Femur (tissue), 1 donor: ENCODE measurements at regions not wholly inside any gene's neighbourhood (a gene's known extent, or its start where the extent isn't known, plus 50 kb on each side); places are given as distances from the start of the nearest gene placed in this dataset.
A peak's percentile ranks its signal among the peaks of the same experiment; 100 is the strongest.

ENCODE experiments used
- DNase-seq: peaks from one replicate; pipeline ENCODE4 v3.0.0-alpha.2; 2017

DNA sequence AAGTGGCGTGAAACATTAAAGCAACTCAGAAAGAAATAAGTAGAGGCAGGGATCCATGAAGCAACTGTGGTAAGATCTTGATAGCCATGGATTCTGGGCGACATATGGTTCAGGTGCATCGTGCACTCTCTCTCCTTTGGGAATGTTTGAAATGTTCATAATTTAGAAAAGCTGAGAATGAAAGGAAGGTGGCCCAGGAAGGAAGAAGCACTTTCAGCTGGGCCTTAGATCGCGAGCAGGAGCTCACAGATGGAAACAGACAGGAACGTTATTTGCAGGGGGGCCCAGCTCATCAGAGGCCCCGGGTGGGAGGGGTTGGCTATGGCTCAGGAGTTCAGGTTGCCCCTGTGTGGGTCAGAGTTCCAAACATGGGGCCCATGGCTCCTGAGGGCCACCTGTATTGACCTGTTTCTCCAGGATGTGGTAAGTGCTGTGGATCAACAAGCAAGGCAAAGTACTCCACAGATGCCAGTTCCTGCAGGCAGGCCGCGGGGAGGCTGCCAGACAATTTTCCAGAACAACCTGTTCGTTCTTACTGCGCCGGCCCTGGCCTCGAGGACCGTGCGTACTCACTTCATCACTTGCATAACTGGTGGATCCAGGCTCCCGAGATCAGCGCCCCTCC is 253.2 kb downstream of the TOMM20 start:
- no peak for DNase-seq

DNA sequence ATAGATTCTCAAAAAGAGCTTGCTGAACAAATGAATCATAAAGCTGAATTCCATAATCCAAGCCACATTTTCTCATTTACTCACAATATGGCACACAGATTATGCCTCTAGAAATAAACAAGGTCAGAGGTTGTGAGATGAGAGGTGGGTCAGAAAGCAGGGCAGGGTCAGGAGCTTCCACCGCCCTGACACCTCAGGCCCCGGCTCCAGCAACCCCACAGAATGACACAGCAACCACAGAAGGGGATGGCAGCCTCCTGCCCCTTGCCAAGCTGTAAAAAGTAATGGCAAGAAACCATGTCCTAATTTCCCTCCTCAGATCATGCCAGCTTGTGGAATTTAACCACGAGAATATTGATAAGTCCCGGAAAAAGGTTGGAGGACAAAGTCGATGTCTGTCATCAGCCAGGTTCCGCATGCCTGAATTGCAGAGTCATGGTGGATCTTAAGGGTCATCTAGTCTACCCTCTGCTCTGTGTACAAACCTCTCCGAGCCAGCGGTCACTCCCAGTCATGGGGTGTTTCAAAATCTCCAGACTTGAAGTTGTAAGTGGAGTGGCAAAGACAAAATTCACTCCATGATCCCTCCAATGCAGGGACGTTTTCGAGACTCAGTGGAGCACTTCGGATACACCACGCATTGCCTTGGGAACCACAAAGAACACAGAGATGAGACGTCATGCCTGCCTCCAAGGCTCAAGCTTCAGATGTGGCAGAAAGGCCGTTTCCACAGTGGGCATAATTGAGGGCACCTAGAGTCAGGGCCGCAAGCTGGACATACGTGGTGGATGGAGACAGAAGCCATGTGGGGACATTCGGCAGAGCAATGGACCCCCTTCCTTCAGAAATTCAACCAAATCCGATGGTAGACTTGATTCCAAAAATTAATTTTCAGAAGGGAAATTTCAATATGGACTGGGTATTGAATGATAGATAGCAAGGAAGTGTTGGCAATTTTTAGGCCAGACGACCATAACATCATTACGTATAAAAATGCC is 254.0 kb downstream of the TOMM20 start:
- no peak for DNase-seq

DNA sequence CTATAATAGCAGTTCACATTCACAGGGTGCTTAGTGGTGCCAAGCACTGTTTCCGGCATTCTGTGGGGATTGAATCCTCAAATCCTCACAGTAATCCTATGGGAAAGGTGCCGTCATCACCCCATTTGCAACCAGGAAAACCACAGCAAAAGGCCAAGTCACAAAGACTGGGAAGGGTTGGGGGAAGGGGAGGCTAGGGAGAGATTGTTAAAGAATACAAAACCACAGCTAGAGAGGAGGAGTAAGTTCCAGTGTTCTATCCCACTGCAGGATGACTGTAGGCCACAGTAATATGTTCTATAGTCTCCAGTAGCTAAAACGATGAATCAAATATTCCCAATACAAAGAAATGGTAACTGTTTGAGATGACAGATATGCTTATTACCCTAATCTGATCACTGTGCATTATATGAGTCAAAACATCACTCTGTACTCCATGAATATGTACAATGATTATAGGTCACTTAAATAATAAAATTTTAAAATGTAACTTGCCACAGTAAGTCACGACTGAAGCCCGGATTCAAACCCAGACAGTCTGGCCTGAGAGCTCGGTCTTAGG is 256.8 kb downstream of the TOMM20 start:
- DNase-seq, result no peak

DNA sequence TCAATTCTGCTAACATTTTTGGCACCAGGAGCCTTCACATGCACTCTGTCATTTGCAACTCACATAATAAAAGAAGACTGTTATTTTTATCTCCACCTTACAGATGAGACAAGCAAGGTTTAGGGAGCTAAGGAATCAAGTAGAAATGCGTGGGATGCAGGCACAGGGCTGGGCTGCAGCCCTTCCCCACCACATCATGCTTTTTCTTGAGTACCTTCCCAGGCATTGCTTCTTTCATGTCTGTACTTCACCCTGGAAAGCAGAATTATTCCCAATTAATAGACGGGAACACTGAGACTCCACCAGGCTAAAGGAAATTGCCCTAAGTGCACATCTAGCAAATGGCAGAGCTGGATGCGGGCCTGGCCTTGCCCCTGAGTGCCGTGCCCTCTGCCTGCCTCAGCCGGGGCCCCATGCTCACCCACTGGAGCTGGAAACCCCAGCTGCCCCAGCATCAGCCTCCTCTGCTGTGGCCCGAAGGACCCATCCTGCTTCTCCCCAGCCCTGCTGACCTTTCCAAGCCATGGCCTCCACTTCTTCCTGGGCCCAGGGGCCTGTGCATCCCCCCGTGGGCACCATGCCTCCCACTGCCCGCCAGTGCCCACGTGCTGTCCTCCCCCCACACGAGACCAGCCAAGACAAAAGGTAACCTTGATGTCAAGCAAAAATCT is 257.5 kb downstream of the TOMM20 start:
- no peak for DNase-seq

DNA sequence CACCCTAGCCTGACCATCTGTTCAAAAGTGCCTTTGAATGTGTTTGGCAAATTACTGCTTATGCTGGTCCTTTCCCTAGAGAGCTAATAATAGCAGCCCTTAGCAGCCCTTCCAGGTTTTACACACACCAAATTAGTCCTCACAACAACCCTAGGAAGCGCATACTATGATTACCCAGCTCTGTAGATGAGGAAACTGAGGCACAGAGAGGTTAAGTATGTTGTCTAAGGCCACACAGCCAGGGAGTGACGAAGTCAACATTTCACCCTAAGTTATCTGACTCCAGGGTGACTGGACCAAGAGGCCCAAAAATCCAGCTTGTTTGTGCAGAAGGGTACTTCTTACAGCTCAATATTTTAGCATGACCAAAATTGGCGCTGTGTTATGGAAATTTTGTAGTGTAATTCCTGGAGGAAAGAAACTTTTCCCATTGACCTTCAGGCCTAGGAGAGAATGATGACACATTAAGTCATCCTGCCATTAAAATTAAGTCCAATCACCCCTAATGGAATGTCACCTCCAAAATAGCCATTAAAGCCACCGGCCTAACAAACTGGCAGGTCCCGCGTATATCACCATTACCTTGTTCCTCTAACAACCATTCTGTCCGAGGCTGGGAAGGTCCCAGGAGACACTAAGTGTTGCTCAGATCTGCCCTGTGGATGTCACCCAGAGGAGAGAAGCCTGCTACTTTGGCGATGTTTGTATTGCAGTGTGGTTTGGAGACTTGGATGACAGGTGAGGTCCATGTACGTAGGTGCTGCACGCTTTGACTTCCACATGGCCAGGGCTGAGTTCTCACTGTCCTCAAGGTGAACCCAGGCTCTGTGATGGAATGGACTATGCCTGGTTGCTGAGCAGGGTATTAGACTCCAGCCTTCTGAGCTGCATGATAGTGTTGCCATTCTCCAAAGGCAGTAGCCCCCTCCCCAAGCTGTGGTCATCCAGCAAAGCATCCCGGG is 258.3 kb downstream of the TOMM20 start:
- no peak for DNase-seq

DNA sequence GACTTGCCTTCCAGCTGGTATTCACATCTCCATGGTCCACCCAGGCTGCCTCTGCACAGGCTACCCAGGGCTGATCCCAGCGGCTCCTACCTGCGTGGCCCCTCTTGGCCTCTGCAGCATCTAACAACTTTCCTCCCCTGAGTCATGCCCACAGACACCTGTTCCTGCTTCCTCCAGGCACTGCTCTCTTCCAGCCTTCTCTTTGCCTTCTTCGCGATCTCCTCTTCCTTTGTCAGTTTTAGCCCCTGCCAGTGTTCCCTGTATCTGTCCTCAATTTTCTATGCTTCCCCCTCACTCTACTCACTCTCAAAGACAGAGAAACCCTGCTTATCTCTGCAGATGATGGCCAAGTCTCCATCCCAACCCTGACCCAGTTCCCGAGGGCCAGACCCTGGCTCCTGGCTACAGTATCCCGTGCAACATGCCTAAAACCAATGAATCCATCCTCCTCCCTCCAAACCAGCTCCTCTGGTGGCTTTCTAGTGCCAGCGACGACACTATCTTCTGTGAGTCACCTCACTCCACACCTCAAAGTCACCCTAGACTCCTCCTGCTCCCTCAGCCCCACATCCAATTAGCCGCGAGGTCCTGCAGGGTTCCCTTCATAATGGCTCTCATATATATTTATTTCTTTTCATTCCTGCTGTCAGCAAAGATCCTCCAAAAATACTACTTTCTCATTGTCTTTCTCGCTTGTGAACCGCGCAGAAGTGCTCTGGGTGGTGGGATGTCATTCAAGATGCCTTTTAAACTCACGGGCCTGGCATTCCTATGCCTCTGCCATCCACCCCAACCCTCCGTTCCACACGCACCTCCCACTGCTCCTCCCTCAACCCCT is 259.2 kb downstream of the TOMM20 start:
- DNase-seq, result no peak

DNA sequence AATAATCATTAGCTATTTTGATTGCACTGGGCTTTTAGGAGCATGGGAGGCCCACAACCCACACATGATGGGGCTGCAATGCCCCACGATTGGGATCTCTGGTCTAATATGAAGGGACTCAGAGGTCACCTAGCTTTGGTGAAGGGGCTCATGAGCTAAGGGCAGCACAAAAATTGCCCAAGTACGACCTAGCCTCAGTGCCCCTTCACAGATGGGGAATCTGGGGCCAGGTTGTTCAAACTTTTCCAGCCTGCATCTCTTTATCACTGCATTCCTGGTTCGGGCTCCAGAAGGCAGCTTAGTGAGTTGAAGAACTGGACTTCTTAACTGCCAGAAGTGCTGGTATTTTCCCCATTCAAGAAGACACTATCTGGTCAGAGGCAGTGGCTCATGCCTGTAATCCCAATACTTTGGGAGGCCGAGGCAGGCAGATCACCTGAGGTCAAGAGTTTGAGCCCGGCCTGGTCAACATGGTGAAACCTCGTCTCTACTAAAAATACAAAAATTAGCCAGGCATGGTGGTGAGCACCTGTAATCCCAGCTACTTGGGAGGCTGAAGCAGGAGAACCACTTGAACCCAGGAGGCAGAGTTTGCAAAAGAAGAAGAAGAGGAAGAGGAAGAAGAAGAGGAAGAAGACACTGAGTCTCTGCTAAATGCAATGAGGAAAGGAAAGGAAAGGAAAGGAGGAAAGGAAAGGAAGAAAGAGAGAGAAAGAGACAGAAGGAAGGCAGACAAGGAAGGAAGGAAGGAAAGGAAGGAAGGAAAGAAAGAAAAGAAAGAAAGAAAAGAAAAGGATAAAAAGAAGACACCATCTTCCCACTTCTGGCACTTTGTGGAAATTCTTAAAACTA is 258.5 kb upstream of the IRF2BP2 start:
- DNase-seq, result no peak

DNA sequence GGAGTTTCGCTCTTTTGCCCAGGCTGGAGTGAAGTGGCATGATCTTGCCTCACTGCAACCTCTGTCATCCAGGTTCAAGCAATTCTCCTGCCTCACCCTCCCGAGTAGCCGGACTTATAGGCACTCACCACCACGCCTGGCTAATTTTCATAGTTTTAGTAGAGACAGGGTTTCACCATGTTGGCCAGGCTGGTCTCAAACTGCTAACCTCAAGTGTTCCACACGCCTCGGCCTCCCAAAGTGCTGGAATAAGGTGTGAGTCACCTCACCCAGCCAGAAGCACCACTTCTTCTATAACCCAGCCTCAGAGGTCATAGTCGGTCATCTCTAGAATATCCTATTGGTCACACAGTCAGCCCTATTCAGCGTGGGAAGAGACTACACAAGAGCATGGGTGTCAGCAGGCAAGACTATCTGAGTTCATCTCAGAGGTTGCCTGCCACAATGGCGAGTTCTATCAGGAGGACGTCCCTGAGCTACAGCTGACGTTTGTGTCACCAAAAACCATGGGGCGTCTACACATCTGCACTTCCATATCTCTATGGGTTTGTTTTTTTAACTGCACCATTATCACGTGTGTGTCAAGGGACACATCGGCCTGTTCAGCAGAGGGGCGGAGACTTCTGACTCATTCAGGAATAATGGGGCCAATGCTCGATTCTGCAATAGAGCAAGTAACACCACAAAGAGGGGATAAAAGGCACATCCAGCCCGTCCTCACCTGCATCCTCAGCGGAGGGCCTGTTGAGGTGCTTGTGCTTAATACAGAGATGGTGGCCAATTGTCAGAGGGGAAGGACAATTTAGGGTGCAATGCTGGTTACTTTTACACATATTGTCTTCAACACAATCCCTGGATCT is 256.3 kb upstream of the IRF2BP2 start:
- no peak for DNase-seq

DNA sequence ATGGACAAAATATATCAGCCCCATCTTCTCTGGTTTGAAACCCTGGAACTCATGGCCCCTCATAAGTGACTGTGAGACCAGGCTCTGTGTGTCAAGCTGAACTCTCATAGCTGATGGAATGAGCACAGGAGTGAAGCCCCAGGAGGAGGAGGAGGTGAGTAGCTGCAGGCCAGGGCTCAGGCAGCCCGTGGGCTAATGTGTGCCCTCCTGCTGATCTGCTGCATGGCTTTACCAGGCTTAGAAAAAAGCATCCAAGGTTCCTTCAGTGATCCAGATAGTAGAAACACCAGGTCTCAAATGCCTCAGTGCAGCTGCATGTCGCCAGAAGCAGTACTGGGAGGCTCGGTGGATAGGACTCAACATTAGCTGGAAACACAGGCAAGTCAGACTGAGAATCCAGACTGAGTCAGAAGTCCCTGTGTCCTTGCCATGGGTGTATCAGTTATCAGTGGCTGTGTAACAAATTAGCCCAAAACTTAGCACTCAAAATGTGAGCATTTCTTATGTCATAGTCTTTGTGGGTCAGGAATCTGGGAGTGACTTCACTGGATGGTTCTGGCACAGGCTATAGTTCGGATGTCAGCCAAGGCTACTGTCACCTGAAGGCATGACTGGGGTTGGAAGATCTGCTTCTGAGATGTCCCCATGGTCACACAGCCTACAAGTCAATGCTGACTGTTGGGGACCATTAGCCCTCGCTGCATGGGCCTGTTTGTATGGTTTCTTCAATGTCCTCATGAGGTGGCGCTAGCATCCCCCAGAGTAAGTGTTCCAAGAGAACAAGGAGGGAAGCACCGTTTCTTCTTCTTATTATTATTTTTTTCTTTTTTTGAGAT is 255.4 kb upstream of the IRF2BP2 start:
- no peak for DNase-seq

DNA sequence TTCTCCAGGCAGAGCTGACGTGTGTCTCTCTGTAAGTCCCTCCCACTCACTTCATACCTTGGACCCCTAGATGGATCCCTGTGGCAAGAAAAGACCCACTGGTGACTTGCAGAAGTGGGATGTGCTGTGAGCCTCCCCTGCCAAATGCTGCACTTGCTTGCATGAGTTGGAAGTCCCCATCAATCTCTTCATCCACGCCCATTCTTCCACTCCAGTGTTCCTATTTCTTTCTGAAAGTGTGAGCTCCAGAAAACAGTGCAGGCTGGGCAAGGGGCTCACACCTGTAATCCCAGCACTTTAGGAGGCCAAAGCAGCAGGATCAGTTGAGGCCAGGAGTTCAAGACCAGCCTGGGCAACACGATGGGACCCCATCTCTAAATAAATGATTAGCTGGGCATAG is 254.1 kb upstream of the IRF2BP2 start:
- no peak for DNase-seq

DNA sequence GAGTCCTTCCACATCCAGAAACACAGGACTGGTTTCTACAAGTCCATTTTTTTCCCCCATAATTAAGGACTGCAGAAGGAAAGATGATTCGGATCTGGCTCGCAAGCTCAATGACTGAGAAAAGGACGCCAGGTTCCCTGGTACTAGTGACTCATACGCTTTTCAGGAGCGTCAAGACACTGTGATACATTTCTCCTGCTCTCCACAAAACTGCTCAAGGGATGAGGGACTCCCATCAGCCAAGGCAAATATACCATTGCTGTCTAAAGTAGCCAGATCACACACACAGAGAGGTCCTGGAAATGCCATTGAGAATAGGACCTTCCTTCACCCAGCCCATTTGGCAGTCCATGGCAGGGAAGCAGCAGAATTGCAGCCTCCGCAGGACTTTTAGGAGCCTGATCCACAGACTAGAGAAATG is 253.6 kb upstream of the IRF2BP2 start:
- DNase-seq, result no peak

DNA sequence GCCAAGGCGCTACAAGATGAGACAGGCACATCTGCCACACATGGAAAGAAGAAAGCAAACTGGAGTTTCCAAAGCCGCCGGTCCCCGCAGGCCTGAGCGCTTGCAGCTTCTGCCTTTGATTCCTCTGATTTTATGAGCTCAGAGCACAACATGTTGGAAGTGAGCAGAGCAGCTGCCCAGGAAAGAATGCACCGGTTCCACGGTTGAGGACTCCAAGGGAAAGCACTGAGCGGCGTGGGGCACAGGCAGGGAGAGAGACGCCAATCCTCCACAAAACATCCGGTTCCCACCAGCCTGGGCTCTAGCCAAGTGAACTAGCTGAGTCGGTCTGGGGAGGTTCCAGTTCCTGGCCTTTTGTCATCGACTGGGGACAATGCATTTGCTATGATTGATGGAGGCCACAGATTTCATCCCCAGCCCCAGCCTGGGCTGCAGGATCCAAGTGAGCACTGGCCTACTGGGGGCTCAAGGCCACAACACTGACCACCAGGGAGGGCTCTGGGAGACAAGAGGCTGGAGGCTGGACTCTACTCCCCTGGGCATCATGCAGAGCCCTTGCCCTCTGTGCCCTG is 253.1 kb upstream of the IRF2BP2 start:
- peak; percentile 89 for DNase-seq

DNA sequence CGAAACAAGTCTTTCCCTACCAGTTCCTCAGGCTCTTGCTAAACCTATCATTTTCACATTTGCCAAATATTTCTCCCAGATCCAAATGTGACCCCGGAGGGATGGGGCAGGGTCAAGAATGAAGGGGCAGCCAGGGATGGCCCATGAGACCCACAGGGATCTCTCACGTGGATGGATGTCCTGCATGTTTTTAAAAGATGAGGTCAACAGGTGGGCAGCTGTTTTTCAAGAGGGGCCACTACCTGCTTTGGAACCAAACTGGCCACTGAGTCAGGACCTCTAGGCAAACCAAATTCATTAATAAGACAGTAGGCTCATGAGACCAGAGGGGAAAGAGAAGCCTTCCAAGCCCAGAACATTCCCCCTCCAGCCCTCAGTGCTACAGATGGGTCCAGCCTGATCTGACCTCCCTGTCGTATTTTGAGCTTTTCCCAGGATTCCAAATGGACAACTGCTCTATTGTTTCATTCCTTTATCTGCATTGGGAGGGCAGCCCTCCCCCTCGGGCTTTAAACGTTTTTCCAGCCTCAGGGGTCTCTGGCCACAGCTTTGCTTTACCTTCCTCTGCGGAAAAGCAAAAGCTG is 252.5 kb upstream of the IRF2BP2 start:
- DNase-seq, result no peak

DNA sequence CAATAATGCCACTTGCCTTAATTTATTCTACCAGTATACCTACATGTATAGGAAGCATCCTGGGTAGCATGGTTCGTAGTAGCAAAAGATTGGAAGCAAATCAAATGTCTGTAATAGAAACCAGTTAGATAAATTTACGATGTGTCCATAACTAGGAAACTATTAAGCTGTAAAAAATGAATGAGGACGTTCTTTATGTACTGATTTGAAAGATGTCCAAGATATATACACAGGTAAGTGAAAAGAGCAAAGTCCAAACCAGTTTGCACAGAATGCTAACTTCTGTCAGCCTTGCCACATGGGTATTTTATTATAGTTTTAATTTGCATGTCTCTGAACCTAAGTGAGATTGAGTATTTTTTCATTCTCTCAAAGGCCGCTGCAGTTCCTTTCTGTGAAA is 251.8 kb upstream of the IRF2BP2 start:
- DNase-seq, result no peak

DNA sequence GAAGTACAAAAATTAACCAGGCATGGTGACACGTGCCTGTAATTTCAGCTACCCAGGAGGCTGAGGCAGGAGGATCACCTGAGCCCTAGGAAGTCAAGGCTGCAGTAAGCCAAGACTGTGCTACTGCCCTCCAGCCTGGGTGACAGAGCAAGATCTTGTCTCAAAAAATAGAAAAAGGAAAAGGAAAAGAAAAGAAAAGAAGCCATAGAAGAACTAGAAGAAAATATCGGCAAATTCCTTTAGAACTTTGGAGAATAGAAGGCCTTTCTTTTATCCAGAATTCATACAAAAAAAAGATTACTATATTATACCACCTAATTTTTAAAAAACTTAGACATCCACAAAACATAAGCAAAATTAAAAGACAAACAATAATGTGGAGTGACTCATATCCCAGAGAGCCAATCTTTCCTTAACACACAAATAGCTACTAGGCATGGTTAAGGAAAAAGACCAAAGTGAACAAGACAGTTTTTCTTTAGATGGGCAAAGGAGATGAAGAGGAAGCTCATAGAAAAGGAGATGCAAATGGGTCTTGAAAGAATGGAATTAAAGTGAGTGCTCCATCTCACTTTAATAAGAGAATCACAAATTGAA is 251.1 kb upstream of the IRF2BP2 start:
- no peak for DNase-seq

DNA sequence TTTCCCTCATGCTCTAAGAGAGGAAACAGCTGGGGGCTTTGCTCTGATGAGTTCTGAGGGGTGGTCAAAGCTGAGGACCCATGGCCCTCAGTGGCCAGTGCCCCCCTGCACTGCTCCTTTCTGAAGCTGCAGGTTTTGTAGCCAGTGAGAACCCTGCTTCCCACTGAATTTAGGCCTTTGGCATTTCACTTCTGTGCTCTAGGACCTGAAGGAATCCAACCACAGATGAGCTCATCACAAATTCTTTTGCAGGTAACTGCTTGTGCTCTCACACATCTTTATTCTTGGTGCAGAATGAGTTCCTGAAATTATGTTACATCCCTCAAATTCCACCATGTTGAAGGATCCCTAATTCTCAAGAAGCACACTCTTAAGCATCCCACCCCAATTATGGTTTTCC is 248.7 kb upstream of the IRF2BP2 start:
- DNase-seq, result no peak

DNA sequence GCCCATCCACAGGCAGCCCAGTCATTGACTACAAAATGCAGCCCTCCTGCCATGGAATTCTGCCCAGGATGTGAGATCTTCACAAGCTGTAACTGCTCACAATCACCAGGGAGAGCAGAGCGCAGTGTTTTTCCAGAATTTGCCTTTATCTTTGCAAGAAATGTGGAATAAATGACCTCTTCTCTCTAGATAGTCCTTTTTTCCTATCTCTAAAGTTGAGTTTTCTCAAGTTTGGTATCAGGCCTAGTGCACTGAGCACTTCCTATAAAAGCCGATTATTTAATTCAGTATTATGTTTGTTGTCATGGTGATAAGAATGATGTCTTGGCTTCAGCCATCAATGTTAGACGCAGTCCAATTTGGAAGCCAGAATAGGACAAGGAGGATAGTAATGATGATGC is 246.9 kb upstream of the IRF2BP2 start:
- peak; percentile 70 for DNase-seq
